Astrocyte of the cerebellum (primary cell): ENCODE measurements at regions not wholly inside any gene's neighbourhood (a gene's known extent, or its start where the extent isn't known, plus 50 kb on each side); places are given as distances from the start of the nearest gene placed in this dataset.

ENCODE experiments used
- DNase-seq: peaks from one replicate; pipeline ENCODE4 v3.0.0-alpha.2; 2011; ENCODE audit warnings: low read depth
- H3K4me3 ChIP-seq: 2 replicates; pipeline ENCODE4 v1.5.1; 2011; ENCODE audit warnings: mild to moderate bottlenecking, low read depth, low read length, moderate library complexity
- CTCF ChIP-seq: IDR thresholded peaks from 2 replicates; pipeline ENCODE4 v1.5.1; 2012; ENCODE audit warnings: low read length, low read depth, moderate library complexity, mild to moderate bottlenecking; ENCODE audit errors: missing control alignments
- in situ Hi-C: cut with HindIII; loops from 2 replicates; pipeline ENCODE4 v1.10.0; 2017; ENCODE audit warnings: low sequenced_read_pairs

DNA sequence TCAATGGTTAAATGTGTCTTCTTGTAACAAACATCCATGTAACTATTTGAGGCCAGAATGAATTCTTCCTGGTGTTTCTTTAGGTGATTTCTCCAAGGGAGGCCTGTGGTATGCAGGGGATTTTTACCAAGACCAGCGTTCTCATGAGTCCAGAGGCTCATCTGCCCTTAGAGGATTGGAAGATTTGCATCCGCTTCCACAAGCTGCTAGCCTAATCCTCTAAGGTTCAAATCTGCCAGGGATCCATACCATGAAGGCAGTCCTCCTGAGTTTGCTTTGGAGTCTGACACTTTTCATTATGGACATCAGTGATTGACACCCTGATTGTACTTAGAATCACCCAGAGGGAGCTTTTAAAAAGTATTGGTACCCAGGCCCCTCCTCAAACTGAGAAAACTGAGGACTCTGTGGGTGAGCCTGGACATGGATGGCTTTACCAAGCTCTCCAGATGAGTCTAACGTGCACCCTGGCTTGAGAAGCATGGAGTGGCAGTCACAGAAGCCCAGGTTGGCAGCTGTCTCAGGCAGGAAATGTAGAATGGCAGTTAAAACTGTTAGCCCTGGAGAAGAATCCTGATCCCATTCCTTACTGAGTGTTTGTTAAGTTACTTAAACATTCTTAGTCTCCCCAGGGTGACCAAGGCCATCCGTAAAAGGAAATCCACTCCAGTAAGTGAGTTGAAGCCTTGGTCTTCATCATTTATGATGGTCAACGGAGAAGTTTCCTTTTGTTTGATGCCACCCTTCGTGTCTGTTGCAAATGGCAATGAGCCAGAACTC, 95.3 kb upstream of the RMDN2 start:
- no peak for TF ChIP-seq CTCF
- no peak overlapping the region for H3K4me3 ChIP-seq
- in situ Hi-C loops: no loop called here
- DNase-seq: no peak

- in situ Hi-C loops: no loop called here
- no peak for TF ChIP-seq CTCF
- no peak overlapping the region for H3K4me3 ChIP-seq
- DNase-seq: no peak
These were observed 94.5 kb upstream of the RMDN2 start for GRCh38 chr2:37830636-37831035.

GRCh38 chr2:37831081-37831780, 93.9 kb upstream of the RMDN2 start:
- no peak for TF ChIP-seq CTCF
- DNase-seq: no peak
- in situ Hi-C loops: no loop called here
- H3K4me3 ChIP-seq: no peak overlapping the region

GRCh38 chr2:37832590-37833197, 92.4 kb upstream of the RMDN2 start:
- in situ Hi-C loops: no loop called here

DNA sequence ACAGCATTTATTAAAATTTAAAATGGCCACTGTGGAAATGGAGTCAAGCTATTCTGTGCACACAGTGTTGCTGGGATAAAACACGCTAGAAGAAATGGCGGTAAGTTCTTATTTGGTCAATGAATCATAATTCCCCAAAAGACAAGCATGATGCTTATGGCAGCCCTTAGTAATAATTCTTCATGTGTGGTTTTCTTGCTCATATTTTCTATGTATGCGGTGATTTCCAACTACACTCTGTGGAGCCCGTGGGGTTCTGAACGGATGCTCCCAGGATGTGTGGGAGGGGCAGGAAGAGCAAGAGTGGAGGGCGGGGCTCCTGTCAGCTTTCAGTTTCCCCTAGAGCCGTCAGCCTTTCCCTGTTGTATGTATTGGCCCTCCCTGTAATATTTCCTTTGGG, 91.7 kb upstream of the RMDN2 start:
- TF ChIP-seq CTCF: no peak
- no peak for DNase-seq
- no peak overlapping the region for H3K4me3 ChIP-seq
- in situ Hi-C loops: no loop called here

More at GRCh38 chr2:37832590-37833197, 92.4 kb upstream of the RMDN2 start:
- DNase-seq: peak; percentile 73
- TF ChIP-seq CTCF: peak; percentile 76
- H3K4me3 ChIP-seq: no peak overlapping the region

- TF ChIP-seq CTCF: no peak
- in situ Hi-C loops: no loop called here
These were observed 88.8 kb upstream of the RMDN2 start for GRCh38 chr2:37836270-37836669.

More at GRCh38 chr2:37836270-37836669, 88.8 kb upstream of the RMDN2 start:
- DNase-seq: no peak
- H3K4me3 ChIP-seq: no peak overlapping the region
